AG08396 (cell line): ENCODE measurements at regions not wholly inside any gene's neighbourhood (a gene's known extent, or its start where the extent isn't known, plus 50 kb on each side); places are given as distances from the start of the nearest gene placed in this dataset.

Source experiments
- DNase-seq: peaks from one replicate; pipeline ENCODE4 v3.0.0; 2012; ENCODE audit warnings: low spot score, mixed read lengths

DNA sequence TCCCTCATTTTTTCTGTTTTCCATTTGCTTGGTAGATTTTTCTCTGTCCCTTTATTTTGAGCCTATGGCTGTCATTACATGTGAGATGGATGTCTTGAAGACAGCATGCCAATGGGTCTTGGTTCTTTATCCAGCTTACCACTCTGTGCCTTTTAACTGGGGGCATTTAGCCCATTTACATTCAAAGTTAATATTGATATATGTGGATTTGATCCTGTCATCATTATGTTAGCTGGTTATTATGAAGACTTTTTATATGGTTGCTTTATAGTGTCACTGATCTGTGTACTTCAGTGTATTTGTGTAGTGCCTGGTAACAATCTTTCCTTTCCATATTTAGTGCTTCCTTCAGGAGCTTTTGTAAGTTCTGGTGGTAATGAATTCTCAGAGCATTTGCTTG is 89.3 kb upstream of the UNC5B start:
- no peak for DNase-seq

- no peak for DNase-seq
Measured at GRCh38 chr10:71124921-71125748, 87.2 kb upstream of the UNC5B start.

DNA sequence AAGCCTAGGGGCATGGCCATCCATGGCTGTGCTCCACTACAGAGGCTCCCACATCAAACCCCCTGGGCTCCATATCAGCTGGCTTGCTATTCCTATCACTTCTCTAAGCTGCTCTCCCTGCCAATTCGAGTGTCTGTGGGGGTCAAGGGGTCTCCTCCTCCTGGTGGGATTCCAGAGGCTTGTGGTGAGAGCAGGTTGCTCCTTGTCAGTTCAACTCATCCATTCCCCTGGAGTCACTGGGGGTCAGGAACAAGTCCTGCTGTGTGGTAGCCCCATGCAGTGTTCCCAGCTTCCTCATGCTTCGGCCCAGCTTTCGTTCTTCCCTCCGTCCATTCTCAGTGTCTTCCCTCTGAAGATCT is 86.6 kb upstream of the UNC5B start:
- no peak for DNase-seq

DNA sequence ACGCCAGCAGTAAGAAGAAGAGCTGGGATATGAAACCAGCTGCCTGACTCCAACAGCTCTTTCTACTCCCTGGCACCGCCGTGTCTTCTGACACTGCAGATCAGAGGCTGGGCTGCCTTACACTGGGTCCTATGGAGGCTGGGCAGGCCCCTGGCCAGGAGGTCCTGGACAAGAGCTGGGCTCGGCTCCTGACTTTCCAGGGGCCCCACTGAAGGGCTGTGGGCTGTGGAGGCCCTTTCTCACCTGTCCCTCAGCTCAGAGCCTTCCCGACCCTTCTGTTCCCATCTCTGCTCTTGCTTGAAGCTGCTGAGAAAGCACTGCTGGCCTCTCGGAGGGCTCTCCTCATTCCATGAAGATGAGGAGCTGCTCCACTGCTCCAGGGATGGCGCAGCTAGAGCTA is 85.9 kb upstream of the UNC5B start:
- no peak for DNase-seq

DNA sequence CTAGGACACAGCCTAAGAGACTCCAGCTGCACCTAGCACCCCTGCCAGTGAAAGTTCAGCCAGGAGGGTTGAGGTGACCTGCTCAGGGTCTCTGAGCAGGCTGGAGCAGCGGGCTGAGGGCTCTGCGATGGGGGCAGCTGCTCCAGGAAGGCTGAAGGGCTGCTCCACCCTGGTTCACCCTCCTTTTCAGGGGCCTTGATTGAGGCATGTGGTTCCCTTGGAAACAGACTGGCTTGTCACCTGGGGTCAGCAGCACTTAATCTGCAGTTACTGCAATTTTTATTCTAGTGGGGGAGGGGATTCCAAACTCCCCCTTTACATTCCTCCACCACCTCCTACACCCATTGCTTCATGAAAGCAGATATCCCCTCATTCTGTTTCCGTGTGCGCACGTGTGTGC is 85.3 kb upstream of the UNC5B start:
- no peak for DNase-seq

DNA sequence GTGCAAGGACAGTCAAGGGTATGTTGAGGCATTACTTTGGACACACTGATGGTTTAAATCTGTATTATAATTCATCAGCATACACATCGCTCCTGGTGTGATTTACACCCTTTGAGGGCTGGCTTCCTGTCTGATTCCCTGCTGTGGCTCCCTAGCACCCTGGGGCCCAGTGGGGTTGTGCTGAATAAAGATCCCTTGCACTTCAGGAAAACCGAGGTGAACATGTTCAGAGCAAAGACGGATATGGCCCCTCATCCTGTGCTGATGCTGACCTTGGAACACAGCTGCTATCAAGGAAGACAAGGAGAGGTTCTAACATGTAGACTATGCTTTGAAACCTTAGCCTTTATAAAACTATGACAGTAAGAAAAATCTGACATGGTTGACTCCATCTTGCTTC is 84.6 kb upstream of the UNC5B start:
- no peak for DNase-seq

- no peak for DNase-seq
Measured at GRCh38 chr10:71128311-71128980, 83.9 kb upstream of the UNC5B start.

DNA sequence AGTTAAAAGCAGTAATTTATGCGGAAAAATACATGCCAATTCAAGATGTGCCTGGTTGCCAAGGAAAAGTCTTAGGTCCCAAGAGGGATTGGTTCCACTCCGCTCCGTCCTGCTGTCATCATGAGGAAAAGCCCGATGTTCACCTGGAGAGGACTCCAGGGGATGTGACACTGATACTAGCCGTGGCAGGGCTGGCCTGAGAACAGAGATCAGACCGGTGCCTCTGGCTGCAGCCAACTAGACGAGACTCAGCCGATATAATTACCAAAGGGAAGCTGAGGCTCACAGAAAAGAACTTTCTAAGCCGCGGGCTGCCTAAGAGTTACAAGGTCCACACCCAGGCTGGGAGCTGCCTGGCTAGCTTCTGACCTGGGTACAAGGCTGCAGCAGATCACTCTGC is 81.3 kb upstream of the UNC5B start:
- no peak for DNase-seq

GRCh38 chr10:71131508-71132088 is 80.8 kb upstream of the UNC5B start:
- no peak for DNase-seq

DNA sequence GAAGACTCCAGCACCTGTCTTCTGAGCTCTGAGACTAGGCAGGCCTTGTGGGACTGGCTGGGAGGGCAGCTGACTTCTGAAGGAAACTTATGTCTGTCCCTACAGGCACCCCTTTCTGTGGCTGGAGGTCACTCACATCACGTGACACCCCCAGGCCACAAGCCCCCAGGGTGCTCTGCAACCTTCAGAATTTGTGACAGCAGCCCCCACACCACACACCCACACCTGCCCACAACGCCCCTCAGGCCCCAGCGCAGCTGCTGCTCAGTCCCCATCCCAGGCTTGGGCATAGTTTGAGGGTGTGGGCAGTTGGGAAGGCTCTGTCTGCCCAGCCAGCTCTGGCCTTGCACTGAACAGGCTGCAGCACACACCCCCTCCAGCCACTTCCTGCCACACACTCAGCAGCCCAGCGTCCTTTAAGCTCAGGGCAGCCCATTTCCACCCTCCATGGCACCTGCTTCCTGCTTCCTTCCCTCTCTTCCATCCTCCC is 80.0 kb upstream of the UNC5B start:
- no peak for DNase-seq

DNA sequence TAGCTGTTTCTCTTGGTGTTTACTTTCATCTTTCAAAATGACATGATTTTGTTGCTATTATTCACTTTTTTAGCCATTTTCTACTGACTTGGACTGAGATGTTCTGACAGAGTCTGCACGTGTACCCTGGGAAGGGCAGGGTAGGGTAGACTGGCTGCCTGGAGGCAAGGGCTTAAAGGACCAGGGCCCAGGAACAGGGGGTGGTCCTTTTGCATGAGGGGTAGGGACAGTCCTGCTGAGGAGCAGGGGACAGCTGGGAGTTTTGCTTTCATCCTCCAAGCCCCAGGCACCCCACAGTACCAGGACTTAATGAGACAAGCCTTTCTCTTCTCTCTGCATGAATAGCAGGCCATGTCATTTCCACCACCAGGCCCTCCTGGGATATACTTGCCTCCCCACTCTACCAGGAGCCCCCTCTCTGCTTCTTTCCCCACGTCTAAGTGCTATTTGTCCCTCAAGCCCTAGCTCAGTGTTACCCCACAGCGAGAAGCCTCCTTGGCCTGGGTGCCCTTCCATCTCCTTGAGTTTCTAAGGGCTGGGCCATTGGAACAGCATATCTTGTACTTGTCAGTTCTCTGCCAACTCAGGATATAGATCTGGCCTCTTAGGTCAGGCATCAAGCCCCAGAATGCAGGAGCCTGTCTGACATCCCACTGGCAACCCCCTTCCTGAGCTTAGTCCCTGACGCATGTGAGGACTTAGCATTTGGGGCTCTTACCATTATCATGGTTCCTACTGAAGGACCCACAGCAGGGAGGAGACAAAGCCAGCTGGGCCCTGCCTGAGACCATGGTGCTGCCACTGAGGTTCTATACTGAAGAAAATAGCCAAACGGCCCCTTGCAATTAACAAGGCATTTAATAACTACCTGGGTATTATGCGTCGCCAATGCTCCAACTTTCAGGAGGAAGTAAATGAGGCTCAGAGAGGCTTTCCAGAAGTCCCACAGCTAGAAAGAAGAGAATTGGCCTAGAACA is 78.4 kb upstream of the UNC5B start:
- no peak for DNase-seq

- DNase-seq, result no peak
Measured at GRCh38 chr10:71134732-71135211, 77.6 kb upstream of the UNC5B start.

- DNase-seq, result no peak
Measured at GRCh38 chr10:71135236-71135635, 77.1 kb upstream of the UNC5B start.

DNA sequence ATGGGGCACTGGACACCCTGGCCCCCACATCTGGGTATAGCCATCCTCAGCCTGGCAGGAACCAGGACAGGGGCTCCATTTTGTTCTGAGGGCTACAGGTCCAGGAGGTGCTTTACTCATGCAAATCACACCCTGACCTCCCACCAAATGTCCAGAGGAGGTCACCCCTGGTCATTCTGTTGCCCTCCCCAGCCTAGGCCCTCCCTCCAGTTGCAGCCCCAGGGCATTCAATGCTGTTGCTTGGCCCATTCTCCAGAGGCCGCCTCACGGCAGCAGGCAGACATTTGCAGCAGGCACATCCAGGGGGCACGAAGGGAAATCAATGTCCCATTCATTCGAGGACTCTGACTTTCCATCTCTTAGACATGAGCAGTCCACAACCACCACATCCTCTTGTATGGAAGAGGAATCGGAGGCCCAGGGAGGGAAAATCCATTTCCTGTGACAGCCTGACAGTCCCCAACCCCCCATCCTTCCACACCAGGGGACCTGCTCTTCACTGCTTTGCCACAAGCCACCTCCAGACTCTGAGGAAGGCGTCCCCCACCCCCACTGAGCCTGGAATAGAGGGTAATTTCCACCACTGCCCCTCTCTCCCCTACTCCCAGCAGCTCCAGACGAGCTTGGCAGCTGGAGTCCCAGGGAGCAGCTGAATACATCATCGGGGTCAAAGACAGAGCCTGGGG is 76.2 kb upstream of the UNC5B start:
- DNase-seq, result no peak

GRCh38 chr10:71137701-71138100 is 74.7 kb upstream of the UNC5B start:
- no peak for DNase-seq

GRCh38 chr10:71138166-71138830 is 74.1 kb upstream of the UNC5B start:
- DNase-seq, result no peak

GRCh38 chr10:71141528-71141927 is 70.8 kb upstream of the UNC5B start:
- no peak for DNase-seq

GRCh38 chr10:71143170-71143569 is 69.2 kb upstream of the UNC5B start:
- DNase-seq, result no peak

- DNase-seq, result no peak
Measured at GRCh38 chr10:71143610-71144009, 68.8 kb upstream of the UNC5B start.

DNA sequence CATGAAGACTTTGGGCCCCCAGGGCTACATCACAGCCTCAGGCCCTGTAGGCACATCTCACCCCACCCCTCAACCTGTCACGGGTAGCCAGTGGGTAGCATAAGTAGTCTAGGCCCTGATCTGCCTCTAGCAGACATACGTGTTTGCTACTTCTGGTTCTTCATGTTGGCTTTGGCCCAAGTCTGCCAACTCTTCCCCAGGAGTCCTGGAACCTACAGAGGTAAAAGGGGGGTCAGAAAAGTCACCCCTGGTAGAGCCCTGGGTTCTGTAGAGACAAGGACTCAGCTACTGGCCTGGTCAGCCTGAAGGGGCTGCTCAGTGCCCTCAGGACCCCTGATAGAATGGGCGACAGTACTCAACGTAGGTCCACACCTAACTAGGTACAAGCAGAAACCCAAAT is 67.5 kb upstream of the UNC5B start:
- no peak for DNase-seq
